IPS-NIHi11 (cell line): ENCODE measurements at regions not wholly inside any gene's neighbourhood (a gene's known extent, or its start where the extent isn't known, plus 50 kb on each side); places are given as distances from the start of the nearest gene placed in this dataset.
"Not testable (repeated sequence)": the region's sequence is repeated elsewhere in the genome, so short reads cannot be mapped to it uniquely, and the experiment has no call there.

Experiments used
- DNase-seq: peaks from one replicate; pipeline ENCODE4 v3.0.0; 2012; ENCODE audit warnings: mixed read lengths, low spot score

GRCh38 chr9:62833323-62834200, 1643.7 kb downstream of the SPATA31A7 start:
- not testable (repeated sequence) for DNase-seq

GRCh38 chr9:62837254-62837911, 1647.5 kb downstream of the SPATA31A7 start:
- not testable (repeated sequence) for DNase-seq

DNA sequence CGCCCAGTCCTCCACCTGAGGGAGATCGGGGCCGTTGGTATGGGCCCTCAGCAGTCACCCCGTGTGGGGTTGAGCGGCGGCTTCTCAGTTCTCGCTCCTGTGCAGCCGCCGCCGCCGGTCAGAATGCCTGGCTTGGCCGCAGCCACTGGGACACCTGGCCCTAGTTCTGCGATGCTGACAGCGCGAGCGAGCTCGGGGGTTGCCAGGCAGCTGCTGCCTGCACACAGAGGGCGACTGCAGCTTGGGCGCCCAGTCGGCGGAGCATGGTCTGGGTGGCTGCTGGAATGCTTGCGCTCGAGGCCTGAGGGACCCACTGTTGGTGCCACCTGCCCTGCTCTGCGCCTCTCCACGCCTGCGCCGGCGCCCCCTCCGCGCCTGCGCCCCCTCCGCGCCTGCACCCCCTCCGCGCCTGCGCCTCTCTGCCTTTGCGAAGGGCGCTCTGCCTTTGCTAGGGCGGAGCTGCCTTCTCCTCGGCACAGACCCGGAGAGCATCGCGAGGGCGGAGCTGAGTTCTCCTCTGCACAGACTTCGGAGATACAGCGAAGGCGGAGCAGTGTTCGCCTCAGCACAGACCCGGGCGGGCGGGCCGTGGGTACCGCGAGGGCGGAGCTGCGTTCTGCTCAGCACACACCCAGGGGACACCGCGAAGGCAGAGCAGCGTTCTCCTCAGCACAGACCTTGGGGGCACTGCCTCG, 1648.3 kb downstream of the SPATA31A7 start:
- peak; percentile 53 for DNase-seq

DNA sequence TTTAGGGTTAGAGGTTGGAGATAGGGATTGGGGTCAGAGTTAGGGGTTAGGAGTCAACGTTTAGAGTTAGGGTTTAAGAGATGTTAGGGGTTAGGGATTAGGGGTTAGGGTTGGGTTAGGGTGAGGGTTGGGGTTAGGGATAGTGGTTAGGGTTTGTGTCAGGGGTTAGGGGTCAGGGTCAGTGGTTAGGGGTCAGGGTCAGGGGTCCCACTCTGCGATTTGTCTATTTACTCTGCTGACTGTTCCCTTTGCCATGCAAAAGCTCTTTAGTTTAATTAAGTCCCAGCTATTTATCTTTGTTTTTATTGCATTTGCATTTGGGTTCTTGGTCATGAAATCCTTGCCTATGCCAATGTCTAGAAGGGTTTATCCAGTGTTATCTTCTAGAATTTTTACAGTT, 1649.3 kb downstream of the SPATA31A7 start:
- not testable (repeated sequence) for DNase-seq

GRCh38 chr9:62843145-62843544, 1653.3 kb downstream of the SPATA31A7 start:
- DNase-seq = not testable (repeated sequence)

DNA sequence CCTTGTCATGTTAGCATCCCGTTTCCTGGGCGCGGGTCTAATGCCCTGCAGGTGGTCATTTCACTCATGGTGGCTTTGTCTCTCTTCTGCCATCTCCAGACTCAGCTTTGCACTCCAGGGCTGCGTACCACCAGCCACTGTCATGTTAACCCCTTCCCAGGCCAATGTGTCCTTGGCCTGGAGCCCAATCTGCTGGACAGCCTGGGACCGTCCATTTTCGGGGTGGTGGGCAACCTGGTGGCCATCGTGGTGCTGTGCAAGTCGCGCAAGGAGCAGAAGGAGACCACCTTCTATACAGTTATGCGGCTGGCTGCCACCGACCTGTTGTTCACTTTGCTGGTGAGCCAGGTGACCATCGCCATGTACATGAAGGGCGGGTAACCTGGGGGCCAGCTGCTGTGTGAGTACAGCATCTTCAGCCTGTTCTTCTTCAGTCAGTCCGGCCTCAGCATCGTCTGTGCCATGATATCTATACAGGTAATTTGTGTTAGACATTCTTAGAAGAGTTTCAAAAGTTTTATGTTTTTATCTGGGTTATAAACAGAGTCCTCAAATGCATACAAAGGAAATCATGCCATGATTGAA, 1654.0 kb downstream of the SPATA31A7 start:
- DNase-seq = not testable (repeated sequence)

GRCh38 chr9:62844681-62845185, 1654.9 kb downstream of the SPATA31A7 start:
- DNase-seq = not testable (repeated sequence)

DNA sequence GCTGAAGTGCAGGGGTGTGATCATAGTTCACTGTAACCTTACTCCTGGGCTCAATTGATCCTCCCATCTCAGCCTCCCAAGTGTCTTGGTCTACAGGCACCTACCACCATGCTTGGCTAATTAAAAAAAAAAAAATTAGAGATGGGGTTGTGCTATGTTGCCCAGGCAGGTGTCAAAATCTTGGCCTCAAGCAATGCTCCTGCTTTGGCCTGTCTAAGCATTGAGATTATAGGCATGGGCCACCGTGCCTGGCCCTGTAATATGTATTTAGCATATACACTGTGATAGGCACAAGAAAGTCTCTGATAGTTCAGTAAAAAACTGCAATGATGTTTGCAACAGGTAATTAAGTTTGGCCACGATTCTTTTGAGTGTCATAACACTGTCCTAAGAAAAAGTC, 1658.4 kb downstream of the SPATA31A7 start:
- DNase-seq = not testable (repeated sequence)

GRCh38 chr9:62849991-62850390, 1660.2 kb downstream of the SPATA31A7 start:
- not testable (repeated sequence) for DNase-seq

GRCh38 chr9:62857280-62857679, 1667.4 kb downstream of the SPATA31A7 start:
- DNase-seq = not testable (repeated sequence)

DNA sequence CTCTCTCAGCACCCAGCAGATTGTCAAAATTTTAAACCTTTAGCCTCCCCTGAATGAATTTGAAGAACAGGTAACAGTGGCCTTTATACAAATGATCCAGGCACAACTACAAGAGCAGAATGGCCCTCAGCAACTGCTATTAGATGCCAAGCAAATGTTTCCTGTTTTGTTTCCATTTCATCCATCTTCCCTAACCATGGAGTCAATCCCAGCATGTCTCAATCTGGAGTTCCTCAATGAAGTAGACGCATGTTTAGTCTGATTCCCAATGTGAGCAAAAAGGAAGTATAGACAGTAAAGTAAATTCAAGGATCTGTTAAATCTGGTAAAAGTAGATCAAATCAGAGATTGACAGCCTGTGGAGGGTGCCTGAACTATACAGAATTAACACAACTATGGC, 1668.4 kb downstream of the SPATA31A7 start:
- DNase-seq = not testable (repeated sequence)

DNA sequence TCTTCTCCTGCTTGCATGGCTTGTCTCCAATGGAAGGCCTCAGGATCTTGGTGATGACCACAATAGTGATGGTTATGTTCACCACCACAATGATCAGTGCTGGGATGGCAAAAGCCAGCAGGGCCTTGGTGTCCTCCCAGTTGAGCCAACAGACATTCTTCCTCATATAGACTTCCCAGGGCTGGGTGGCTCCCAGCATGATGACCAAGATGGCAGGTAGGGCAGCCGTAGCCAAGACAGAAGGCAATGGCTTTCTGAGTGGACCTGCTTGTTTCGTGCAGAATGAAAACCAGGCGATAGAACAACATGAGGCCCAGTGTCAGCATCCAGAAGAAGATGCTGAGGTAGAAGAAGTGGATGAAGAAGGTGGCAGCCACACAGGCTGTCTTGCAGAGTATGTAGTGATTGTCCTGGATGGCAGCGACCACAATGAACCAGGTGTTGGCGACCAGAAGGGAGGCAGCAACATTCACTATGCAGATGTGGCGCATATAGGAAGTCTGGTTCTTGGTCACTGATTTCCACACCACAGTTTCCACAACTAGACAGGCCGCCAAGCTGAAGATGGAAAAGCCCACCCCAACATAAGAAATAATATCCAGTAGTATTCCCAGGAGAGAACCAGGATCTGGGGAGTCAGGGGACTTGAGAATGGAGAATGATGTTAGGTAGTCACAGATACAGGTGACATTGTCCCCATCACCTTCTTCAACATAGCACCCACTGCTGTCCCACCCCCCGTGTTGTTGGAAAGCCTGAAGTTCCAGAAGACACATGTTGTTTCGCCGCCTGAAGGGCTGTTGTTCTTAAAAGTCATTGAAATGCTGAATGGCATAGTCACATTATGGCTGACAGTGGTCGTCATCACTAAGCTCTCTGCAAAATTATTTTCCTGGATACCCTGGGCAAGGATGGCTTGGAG, 1671.4 kb downstream of the SPATA31A7 start:
- DNase-seq = not testable (repeated sequence)

DNA sequence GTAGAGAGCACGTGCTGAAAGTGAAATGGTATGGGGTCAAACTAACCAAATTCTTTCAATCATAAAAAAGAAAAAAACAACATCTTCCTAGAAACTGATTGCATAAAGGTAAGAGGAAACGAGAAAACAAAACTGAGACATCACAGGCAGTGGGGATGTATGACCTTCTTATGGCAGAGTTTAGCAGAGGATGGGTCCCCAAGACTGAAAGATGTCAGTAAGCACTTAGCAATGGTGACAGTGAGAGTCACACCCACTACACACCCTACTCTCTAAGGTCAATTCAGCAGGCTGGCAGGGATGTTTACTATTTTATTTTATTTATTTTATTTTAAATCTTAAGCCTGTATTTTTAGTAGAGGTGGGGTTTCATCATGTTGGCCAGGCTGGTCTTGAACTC, 1672.3 kb downstream of the SPATA31A7 start:
- not testable (repeated sequence) for DNase-seq

DNA sequence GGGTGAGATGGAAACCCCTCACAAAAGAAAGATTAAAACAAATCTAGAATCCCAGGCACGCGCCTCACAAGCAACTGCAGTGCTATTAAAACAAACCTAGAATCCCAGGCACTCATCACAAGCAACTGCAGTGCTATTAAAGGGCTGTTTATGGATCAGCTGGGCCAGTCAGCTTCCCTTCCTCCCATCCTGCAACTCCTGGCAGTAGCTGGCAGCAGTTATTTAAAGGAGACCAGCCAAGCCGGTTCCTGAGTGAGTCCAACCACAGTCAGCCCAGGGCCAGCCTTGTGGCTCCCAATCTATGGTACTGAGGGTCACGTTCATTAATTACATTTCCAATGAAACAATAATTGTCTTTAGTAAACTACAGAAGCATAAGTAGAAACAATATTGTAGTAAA, 1673.5 kb downstream of the SPATA31A7 start:
- not testable (repeated sequence) for DNase-seq

DNA sequence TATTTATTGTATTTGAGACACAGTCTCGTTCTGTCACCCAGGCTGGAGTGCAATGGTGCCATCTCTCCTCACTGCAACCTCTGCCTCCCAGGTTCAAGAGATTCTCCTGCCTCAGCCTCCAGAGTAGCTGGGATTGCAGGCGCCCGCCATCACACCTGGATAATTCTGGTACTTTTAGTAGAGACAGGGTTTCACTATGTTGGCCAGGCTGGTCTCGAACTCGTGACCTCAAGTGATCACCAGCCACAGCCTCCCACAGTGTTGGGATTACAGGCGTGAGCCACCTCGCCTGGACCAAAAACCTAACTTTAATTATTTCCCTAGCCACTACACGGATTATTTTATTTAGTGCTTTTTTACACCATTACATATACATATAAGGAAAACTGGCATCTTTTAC, 1674.0 kb downstream of the SPATA31A7 start:
- not testable (repeated sequence) for DNase-seq

GRCh38 chr9:62864481-62865469, 1674.9 kb downstream of the SPATA31A7 start:
- DNase-seq = peak; percentile 87

- peak; percentile 0 for DNase-seq
Observed at GRCh38 chr9:62869061-62869460, 1679.2 kb downstream of the SPATA31A7 start.

GRCh38 chr9:62871765-62872164, 1681.9 kb downstream of the SPATA31A7 start:
- peak; percentile 0 for DNase-seq

- not testable (repeated sequence) for DNase-seq
Observed at GRCh38 chr9:62874213-62874612, 1684.4 kb downstream of the SPATA31A7 start.
